Tibial nerve (tissue), 4 donors: ENCODE measurements at regions not wholly inside any gene's neighbourhood (a gene's known extent, or its start where the extent isn't known, plus 50 kb on each side); places are given as distances from the start of the nearest gene placed in this dataset. TPM values are rescaled to one million over a fixed set of nuclear protein-coding genes. Genes with fewer than 3 reads are reported as not detected.

ENCODE experiments used
- DNase-seq, 2 donors: peaks; one replicate each; pipeline ENCODE4 v3.0.0-alpha.2; 2019; ENCODE audit warnings: low spot score in 2 of 2
- H3K27ac ChIP-seq, 4 donors: fragments of 200-600 bp; sonication (generic) in 3 of 4; one replicate each; pipeline ENCODE4 v1.5.1; 2017 to 2019; ENCODE audit warnings: mild to moderate bottlenecking in 1 of 4
- H3K27me3 ChIP-seq, 2 donors: fragments of 200-600 bp; sonication (generic) in 1 of 2; one replicate each; pipeline versions ENCODE4 v1.5.1 to v1.6.0; 2017 to 2019
- H3K36me3 ChIP-seq, 3 donors: fragments of 200-600 bp; sonication (generic); one replicate each; pipeline ENCODE4 v1.5.1; 2018 to 2019
- H3K4me1 ChIP-seq, 4 donors: fragments of 200-600 bp; sonication (generic) in 3 of 4; one replicate each; pipeline ENCODE4 v1.5.1; 2017 to 2019
- H3K4me3 ChIP-seq, 4 donors: fragments of 200-600 bp; sonication (generic) in 3 of 4; one replicate each; pipeline ENCODE4 v1.5.1; 2017 to 2019; ENCODE audit warnings: mild to moderate bottlenecking in 1 of 4, moderate library complexity in 1 of 4
- H3K9me3 ChIP-seq, 4 donors: fragments of 200-600 bp; sonication (generic) in 3 of 4; one replicate each; pipeline ENCODE4 v1.5.1; 2017 to 2019
- CTCF ChIP-seq, 5 experiments: fragments of 200-600 bp in 3 of 5; fragments of 450-650 bp in 2 of 5; sonication (generic) in 3 of 5; IDR thresholded peaks; one replicate each; pipeline ENCODE4 v1.5.1; 2016 to 2019; ENCODE audit warnings: antibody characterized with exemption in 5 of 5, mild to moderate bottlenecking in 3 of 5, moderate library complexity in 2 of 5
- EP300 ChIP-seq, 2 donors: sonication (generic); formaldehyde crosslinking; IDR thresholded peaks; one replicate each; pipeline ENCODE4 v1.6.1; 2017; ENCODE audit warnings: antibody characterized with exemption in 2 of 2, mild to moderate bottlenecking in 1 of 2
- POLR2A ChIP-seq, 2 donors: fragments of 450-650 bp; IDR thresholded peaks; one replicate each; pipeline ENCODE4 v1.6.1; 2017; ENCODE audit warnings: antibody characterized with exemption in 2 of 2, mild to moderate bottlenecking in 2 of 2, moderate library complexity in 2 of 2
- WGBS, 2 donors: methylation state at CpG; one replicate each; pipeline ENCODE4 v1.1.5; 2018; 5-methylcytosine and 5-hydroxymethylcytosine counted together
- small RNA-seq: library from RNA; depleted of rRNA; stranded (forward); fragments of <200 nt; gene quantifications from one replicate; pipeline ENCODE3, GENCODE V24; 2016

DNA sequence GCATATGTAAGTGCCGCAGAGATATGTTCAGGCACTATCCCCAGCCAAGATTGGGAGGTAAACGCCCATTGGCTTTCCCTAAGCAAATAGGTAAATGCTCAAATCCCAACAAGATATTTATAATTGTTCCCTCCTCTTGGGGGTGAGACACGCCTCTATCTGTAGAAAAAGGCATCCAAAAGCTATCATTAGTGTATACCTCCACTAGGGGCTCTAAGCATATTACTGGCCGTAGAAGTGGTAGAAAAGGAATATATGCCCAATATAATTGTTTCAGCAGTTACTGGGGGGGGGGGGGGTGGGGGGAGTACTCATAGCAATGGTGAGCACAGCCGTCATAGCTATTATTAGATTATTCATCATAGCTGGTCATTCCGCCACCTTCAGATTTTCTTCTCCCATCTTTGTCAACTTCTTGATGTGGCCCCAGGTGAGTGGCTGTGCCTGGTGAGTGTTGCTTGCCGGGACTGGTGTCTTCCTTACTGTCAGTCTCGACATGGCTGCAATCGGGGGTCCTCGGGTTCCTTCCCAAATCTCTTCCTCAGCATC is 53.3 kb upstream of the WDR1 start:
- WGBS, 2 donors, result 94 to 96% methylated on average over 10 of the region's 10 CpGs
- no peak for TF ChIP-seq POLR2A (IDR thresholded peaks at IDR 0.05)
- TF ChIP-seq CTCF (IDR thresholded peaks at IDR 0.05), result no peak
- no peak for TF ChIP-seq EP300 (IDR thresholded peaks at IDR 0.05)
- H3K4me3 ChIP-seq, result no peak overlapping the region
- H3K4me1 ChIP-seq, result peaks cover 0 to 32% (median 0%) of the 10 kb centered on the region in 4 donors
- no peak overlapping the region for H3K27ac ChIP-seq
- DNase-seq, result no peak
- no peaks in the 10 kb centered on the region for H3K36me3 ChIP-seq
- H3K9me3 ChIP-seq, result no peaks in the 10 kb centered on the region
- H3K27me3 ChIP-seq, result no peaks in the 10 kb centered on the region

GRCh38 chr4:10168151-10168550 is 51.6 kb upstream of the WDR1 start:
- Histone ChIP-seq H3K4me1 (peaks cover 0 to 29% (median 0%) of the 10 kb centered on the region in 4 donors), H3K9me3 (no peaks in the 10 kb centered on the region), H3K36me3 (no peaks in the 10 kb centered on the region), H3K27me3 (no peaks in the 10 kb centered on the region), H3K4me3 (no peak overlapping the region), H3K27ac (no peak overlapping the region)
- TF ChIP-seq CTCF (IDR thresholded peaks at IDR 0.05) (no peak), POLR2A (IDR thresholded peaks at IDR 0.05) (no peak), EP300 (IDR thresholded peaks at IDR 0.05) (no peak)
- DNase-seq, result no peak
- 50 to 55% methylated on average over 3 of the region's 3 CpGs for WGBS, 2 donors

GRCh38 chr4:10167201-10167600 is 50.6 kb upstream of the WDR1 start:
- 77 to 81% methylated on average over 4 of the region's 4 CpGs for WGBS, 2 donors
- peaks cover 0 to 21% (median 0%) of the 10 kb centered on the region in 4 donors for H3K4me1 ChIP-seq
- H3K4me3 ChIP-seq, result no peak overlapping the region
- TF ChIP-seq EP300 (IDR thresholded peaks at IDR 0.05) (no peak), POLR2A (IDR thresholded peaks at IDR 0.05) (no peak), CTCF (IDR thresholded peaks at IDR 0.05) (no peak)
- H3K27me3 ChIP-seq, result no peaks in the 10 kb centered on the region
- no peak for DNase-seq
- H3K9me3 ChIP-seq, result no peaks in the 10 kb centered on the region
- no peaks in the 10 kb centered on the region for H3K36me3 ChIP-seq
- no peak overlapping the region for H3K27ac ChIP-seq

Small RNA genes in the stretch of these regions (small RNA-seq; reads per million reads assigned to genes)
- gene AC006499.8, result not detected
